ENCODE measurements at regions not wholly inside any gene's neighbourhood (a gene's known extent, or its start where the extent isn't known, plus 50 kb on each side); places are given as distances from the start of the nearest gene placed in this dataset.
A peak's percentile ranks its signal among the peaks of the same experiment; 100 is the strongest.
"Not testable (repeated sequence)": the region's sequence is repeated elsewhere in the genome, so short reads cannot be mapped to it uniquely, and the experiment has no call there.

GRCh38 chr12:127165567-127166392, 1101.2 kb upstream of the TMEM132C start:
- no peak for DNase-seq

GRCh38 chr12:127169321-127170181, 1097.4 kb upstream of the TMEM132C start:
- no peak for DNase-seq

- no peak for DNase-seq
Measured at GRCh38 chr12:127170226-127171180, 1096.5 kb upstream of the TMEM132C start.

GRCh38 chr12:127172861-127173260, 1094.1 kb upstream of the TMEM132C start:
- no peak for DNase-seq

GRCh38 chr12:127173971-127174370, 1093.0 kb upstream of the TMEM132C start:
- DNase-seq: not testable (repeated sequence)

GRCh38 chr12:127174881-127175280, 1092.1 kb upstream of the TMEM132C start:
- DNase-seq: no peak

- DNase-seq: no peak
Measured at GRCh38 chr12:127175361-127175760, 1091.6 kb upstream of the TMEM132C start.

- no peak for DNase-seq
Measured at GRCh38 chr12:127176804-127177203, 1090.2 kb upstream of the TMEM132C start.

GRCh38 chr12:127178052-127178451, 1088.9 kb upstream of the TMEM132C start:
- no peak for DNase-seq

GRCh38 chr12:127178463-127178862, 1088.5 kb upstream of the TMEM132C start:
- DNase-seq: no peak

GRCh38 chr12:127179176-127179575, 1087.8 kb upstream of the TMEM132C start:
- no peak for DNase-seq

GRCh38 chr12:127182018-127182417, 1085.0 kb upstream of the TMEM132C start:
- no peak for DNase-seq

- no peak for DNase-seq
Measured at GRCh38 chr12:127189992-127190391, 1077.0 kb upstream of the TMEM132C start.

GRCh38 chr12:127191129-127191528, 1075.8 kb upstream of the TMEM132C start:
- DNase-seq: no peak

GRCh38 chr12:127192391-127192790, 1074.6 kb upstream of the TMEM132C start:
- DNase-seq: no peak

GRCh38 chr12:127193341-127193740, 1073.6 kb upstream of the TMEM132C start:
- no peak for DNase-seq

GRCh38 chr12:127194176-127194575, 1072.8 kb upstream of the TMEM132C start:
- DNase-seq: no peak

- DNase-seq: peak; percentile 32
Measured at GRCh38 chr12:127205781-127206555, 1061.0 kb upstream of the TMEM132C start.

- DNase-seq: no peak
Measured at GRCh38 chr12:127209318-127209717, 1057.7 kb upstream of the TMEM132C start.

- no peak for DNase-seq
Measured at GRCh38 chr12:127214186-127214585, 1052.8 kb upstream of the TMEM132C start.

GRCh38 chr12:127223011-127223410, 1044.0 kb upstream of the TMEM132C start:
- no peak for DNase-seq

GRCh38 chr12:127223731-127224130, 1043.2 kb upstream of the TMEM132C start:
- DNase-seq: no peak
